Stimulated activated CD8-positive, alpha-beta memory T cell treated with anti-CD3 and anti-CD28 coated beads, Interleukin-15, amount 100 ng/mL, for 24 hours (primary cell): ENCODE measurements at regions not wholly inside any gene's neighbourhood (a gene's known extent, or its start where the extent isn't known, plus 50 kb on each side); places are given as distances from the start of the nearest gene placed in this dataset.

Source experiments
- DNase-seq: peaks from one replicate; pipeline ENCODE4 v3.0.0-alpha.2; 2020; ENCODE audit warnings: low read depth

- no peak for DNase-seq
Measured at GRCh38 chr1:30513396-30514136, 209.8 kb downstream of the MATN1 start.

GRCh38 chr1:30512914-30513265, 210.5 kb downstream of the MATN1 start:
- DNase-seq = no peak

- no peak for DNase-seq
Measured at GRCh38 chr1:30511991-30512913, 211.1 kb downstream of the MATN1 start.

GRCh38 chr1:30511563-30511962, 211.8 kb downstream of the MATN1 start:
- no peak for DNase-seq

GRCh38 chr1:30511106-30511505, 212.3 kb downstream of the MATN1 start:
- DNase-seq = no peak

- no peak for DNase-seq
Measured at GRCh38 chr1:30509670-30510069, 213.7 kb downstream of the MATN1 start.

- DNase-seq = no peak
Measured at GRCh38 chr1:30508611-30509010, 214.8 kb downstream of the MATN1 start.

GRCh38 chr1:30508175-30508448, 215.3 kb downstream of the MATN1 start:
- DNase-seq = no peak

- DNase-seq = no peak
Measured at GRCh38 chr1:30507401-30508174, 215.8 kb downstream of the MATN1 start.

- no peak for DNase-seq
Measured at GRCh38 chr1:30507016-30507312, 216.4 kb downstream of the MATN1 start.

- no peak for DNase-seq
Measured at GRCh38 chr1:30506291-30507015, 216.9 kb downstream of the MATN1 start.

GRCh38 chr1:30505853-30506252, 217.5 kb downstream of the MATN1 start:
- DNase-seq = no peak

GRCh38 chr1:30492451-30492850, 230.9 kb downstream of the MATN1 start:
- no peak for DNase-seq

- no peak for DNase-seq
Measured at GRCh38 chr1:30491831-30492230, 231.6 kb downstream of the MATN1 start.

- no peak for DNase-seq
Measured at GRCh38 chr1:30490554-30491053, 232.8 kb downstream of the MATN1 start.

- DNase-seq = no peak
Measured at GRCh38 chr1:30489737-30490389, 233.5 kb downstream of the MATN1 start.

GRCh38 chr1:30488324-30488913, 235.0 kb downstream of the MATN1 start:
- no peak for DNase-seq

GRCh38 chr1:30487042-30487441, 236.3 kb downstream of the MATN1 start:
- DNase-seq = no peak

GRCh38 chr1:30485072-30485471, 238.3 kb downstream of the MATN1 start:
- no peak for DNase-seq

GRCh38 chr1:30484668-30485067, 238.7 kb downstream of the MATN1 start:
- no peak for DNase-seq

- DNase-seq = no peak
Measured at GRCh38 chr1:30479575-30479974, 243.8 kb downstream of the MATN1 start.
